GM12874 (cell line): ENCODE measurements at regions not wholly inside any gene's neighbourhood (a gene's known extent, or its start where the extent isn't known, plus 50 kb on each side); places are given as distances from the start of the nearest gene placed in this dataset.

Experiments
- TF ChIP-seq, protein P1 (sequence below): IDR thresholded peaks from 2 replicates; pipeline ENCODE4 v1.5.1; 2011; ENCODE audit warnings: low read depth, mild to moderate bottlenecking, control low read depth, low read length, moderate library complexity; ENCODE audit not compliant: insufficient read depth

DNA sequence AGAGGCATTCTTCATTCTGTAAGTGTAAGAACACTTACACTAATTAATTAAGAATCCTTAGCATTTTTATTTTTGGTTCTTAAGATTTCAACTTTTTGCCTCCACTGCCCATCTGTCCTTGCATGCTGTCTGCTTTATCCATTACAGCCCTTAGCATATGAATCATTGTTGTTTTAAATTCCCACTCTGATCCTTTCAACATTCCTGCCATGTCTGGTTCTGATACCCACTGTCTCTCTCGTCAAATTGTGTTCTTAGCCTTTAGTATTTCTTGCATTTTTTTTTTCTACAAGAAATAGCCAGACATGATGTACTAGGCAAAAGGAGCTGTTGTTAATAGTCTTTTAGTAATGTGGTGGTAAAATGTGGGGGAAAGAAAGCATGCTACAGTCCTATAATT lies 1360.0 kb downstream of the TECRL start:
- TF ChIP-seq, protein P1, sequence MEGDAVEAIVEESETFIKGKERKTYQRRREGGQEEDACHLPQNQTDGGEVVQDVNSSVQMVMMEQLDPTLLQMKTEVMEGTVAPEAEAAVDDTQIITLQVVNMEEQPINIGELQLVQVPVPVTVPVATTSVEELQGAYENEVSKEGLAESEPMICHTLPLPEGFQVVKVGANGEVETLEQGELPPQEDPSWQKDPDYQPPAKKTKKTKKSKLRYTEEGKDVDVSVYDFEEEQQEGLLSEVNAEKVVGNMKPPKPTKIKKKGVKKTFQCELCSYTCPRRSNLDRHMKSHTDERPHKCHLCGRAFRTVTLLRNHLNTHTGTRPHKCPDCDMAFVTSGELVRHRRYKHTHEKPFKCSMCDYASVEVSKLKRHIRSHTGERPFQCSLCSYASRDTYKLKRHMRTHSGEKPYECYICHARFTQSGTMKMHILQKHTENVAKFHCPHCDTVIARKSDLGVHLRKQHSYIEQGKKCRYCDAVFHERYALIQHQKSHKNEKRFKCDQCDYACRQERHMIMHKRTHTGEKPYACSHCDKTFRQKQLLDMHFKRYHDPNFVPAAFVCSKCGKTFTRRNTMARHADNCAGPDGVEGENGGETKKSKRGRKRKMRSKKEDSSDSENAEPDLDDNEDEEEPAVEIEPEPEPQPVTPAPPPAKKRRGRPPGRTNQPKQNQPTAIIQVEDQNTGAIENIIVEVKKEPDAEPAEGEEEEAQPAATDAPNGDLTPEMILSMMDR = no peak

DNA sequence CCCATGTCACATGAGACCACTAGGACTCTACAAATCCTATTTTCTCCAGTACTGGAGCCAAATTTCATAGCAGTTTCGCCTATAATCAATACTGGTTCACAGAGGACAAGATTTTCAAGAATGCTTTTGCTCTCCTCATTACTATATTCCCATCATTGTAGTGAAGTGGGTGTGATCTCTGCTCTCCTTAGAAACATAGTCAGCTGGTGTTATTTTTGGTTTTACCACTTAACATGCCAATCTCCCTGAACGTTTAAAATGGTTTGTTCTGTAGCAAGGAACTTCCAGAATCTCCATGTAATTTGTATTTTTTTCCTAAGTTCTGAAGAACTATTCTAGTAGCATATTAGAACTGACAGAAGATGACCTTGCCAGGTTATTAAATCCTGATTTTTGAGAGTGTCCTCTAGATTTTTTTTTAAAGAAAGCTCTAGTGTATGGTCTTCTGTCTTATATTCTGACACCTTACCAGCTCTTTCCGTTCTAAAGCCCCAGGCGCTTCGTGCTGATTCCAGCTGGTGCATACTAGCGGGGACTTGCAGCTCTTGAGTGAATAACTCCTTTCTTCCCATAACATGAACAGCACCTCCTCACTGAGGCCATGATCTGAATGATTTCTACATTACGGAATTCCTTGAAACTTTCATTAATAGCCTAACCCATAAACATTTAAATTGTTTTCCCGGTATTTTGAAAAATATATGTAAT lies 1372.9 kb downstream of the TECRL start:
- TF ChIP-seq, protein P1 = no peak

DNA sequence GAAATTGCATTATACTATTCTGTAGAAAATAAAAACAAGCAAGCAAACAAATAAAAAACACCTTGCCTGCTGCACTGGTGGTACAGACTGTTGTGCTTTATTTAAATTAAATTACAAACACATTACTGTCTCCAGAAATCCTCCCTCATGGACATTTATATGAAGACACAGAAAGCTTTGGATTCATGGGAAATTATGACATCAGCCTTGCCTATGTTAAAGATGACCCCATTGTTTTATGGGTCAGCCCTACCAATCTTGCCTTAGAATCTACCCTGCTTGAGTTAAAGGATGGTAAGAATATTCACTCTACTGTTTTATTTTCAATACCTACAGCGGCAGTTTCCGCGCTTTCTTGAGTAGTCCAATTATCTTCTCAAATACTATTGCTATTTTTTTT lies 1379.9 kb downstream of the TECRL start:
- TF ChIP-seq, protein P1 = no peak

DNA sequence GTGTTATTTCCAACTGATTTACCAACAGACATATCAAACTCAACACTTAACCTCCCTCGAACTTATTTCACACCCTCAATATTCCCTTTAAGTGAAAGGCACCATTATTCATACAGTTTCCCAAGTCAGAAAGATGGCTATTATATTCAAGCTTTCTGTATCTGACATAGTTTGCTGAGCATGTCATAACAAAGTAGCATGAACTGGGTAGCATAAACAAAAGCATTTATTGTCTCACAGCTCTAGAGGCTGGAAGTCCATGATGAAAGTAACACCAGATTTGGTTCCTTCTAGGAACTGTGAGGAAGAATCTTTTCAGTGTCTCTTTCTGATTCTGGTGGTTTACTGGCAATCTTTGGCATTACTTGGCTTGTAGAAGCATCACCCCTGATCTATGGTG lies 1388.6 kb downstream of the TECRL start:
- TF ChIP-seq, protein P1 = no peak

DNA sequence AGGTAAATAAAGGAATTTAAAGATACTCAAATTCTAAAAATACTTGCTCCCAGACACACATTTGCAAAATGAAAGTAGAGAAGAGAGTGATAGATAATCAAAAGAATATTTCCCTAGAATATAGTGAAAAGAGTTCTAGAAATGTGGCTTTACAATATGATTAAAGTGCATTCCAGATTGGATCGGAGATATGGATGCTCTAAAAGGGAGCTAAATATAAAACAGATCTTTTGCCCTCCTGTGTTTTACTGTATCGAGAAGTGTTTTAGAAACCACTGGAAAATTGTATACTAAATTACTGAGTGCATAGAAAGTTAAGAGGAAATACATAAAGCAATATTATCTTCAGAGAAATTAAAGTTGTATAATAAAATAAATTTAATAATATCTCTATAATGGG lies 1392.0 kb downstream of the TECRL start:
- TF ChIP-seq, protein P1 = no peak

DNA sequence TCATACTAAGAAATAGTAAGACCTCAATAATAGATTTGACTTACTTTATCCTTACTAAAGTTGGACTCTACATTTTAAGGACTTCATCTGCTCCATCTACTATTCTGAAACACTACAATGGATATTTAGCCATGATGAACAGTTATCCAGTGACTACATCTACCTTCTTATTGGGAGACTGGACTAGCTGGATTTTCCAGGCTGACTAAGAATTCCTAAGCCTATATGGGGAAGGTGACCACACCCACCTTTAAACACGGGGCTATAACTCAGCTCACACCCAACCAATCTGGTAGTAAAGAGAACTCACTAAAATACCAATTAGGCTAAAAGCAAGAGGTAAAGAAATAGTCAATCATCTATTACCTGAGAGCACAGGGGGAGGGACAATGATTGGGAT lies 1438.4 kb downstream of the TECRL start:
- TF ChIP-seq, protein P1 = no peak

DNA sequence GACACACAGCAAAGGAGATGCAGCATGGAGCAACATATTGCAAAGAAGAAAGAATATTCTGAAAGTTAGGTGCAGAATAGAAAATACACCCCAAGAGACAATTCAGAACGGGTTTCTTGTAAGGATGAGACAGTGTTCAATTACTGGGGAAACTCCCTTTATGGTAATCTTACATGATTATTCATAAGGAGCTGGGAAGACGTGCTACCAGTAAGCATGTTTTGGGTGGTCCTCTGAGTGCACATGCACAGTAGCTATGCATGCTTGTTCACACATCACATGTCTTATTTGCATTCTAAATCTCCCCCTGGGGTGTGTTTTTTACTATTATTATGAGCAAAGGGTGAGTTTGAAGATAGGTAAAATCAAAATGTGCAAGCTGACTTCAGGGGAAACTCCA lies 1448.8 kb downstream of the TECRL start:
- TF ChIP-seq, protein P1 = no peak

DNA sequence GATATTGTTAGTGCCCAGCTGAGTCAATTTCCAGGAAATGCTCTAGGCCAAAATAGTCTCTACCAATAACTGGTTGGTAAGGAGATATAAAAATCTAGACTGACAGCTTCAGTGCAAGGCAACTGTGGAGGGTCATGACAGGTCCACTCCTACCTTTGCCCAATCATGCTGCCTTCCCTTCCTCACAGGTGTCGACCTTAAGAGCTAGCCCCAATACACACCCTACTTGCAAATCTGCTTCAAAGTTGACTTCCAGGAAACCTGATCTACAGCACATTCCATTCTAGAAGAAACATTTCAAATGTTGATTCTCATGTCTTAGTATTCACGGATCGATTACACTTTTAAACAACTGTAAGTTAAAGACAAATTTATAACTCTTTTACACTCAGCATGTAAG lies 1455.5 kb downstream of the TECRL start:
- TF ChIP-seq, protein P1 = no peak
